H9 (cell line): ENCODE measurements at regions not wholly inside any gene's neighbourhood (a gene's known extent, or its start where the extent isn't known, plus 50 kb on each side); places are given as distances from the start of the nearest gene placed in this dataset.

Source experiments
- DNase-seq: peaks from one replicate; pipeline ENCODE4 v3.0.0-alpha.2; 2017
- H2AFZ ChIP-seq: one replicate; pipeline ENCODE4 v1.6.1; 2013; ENCODE audit warnings: mild to moderate bottlenecking, low read length, control low read depth, moderate library complexity
- H2AK5ac ChIP-seq: 2 replicates; pipeline ENCODE4 v1.6.1; 2013; ENCODE audit warnings: low read length, control low read depth, mixed read lengths; ENCODE audit not compliant: insufficient read length
- H2BK120ac ChIP-seq: one replicate; pipeline ENCODE4 v1.6.1; 2013; ENCODE audit warnings: low read depth, mild to moderate bottlenecking, low read length, control low read depth, inconsistent platforms; ENCODE audit not compliant: poor library complexity, severe bottlenecking
- H2BK12ac ChIP-seq: 2 replicates; pipeline ENCODE4 v1.6.1; 2013; ENCODE audit warnings: low read length, control low read depth, mixed read lengths, low read depth; ENCODE audit not compliant: insufficient read length
- H2BK15ac ChIP-seq: 2 replicates; pipeline ENCODE4 v1.6.1; 2013; ENCODE audit warnings: low read depth, low read length, control low read depth
- H2BK20ac ChIP-seq: one replicate; pipeline ENCODE4 v1.6.1; 2013; ENCODE audit warnings: low read depth, mild to moderate bottlenecking, low read length, control low read depth, inconsistent platforms; ENCODE audit not compliant: poor library complexity, severe bottlenecking
- H2BK5ac ChIP-seq: 2 replicates; pipeline ENCODE4 v1.6.1; 2013; ENCODE audit warnings: low read length, control low read depth, mixed read lengths; ENCODE audit not compliant: insufficient read length
- H3K14ac ChIP-seq: 2 replicates; pipeline ENCODE4 v1.6.1; 2013; ENCODE audit warnings: low read length, control low read depth; ENCODE audit not compliant: insufficient read depth
- H3K18ac ChIP-seq: 2 replicates; pipeline ENCODE4 v1.6.1; 2013; ENCODE audit warnings: low read depth, mild to moderate bottlenecking, mixed read lengths, low read length, control low read depth; ENCODE audit not compliant: insufficient read length
- H3K23ac ChIP-seq: 2 replicates; pipeline ENCODE4 v1.6.1; 2013; ENCODE audit warnings: low read length, control low read depth, mixed read lengths, low read depth; ENCODE audit not compliant: insufficient read length
- H3K23me2 ChIP-seq: 2 replicates; pipeline ENCODE4 v1.6.1; 2013; ENCODE audit warnings: low read depth, mild to moderate bottlenecking, mixed read lengths, low read length, control low read depth; ENCODE audit not compliant: insufficient read length, poor library complexity, severe bottlenecking
- H3K27ac ChIP-seq: 2 replicates; pipeline ENCODE4 v1.5.1; 2013; ENCODE audit warnings: low read length, control low read depth, mixed read lengths, low read depth; ENCODE audit not compliant: insufficient read length
- H3K27me3 ChIP-seq: 2 replicates; pipeline ENCODE4 v1.6.1; 2013; ENCODE audit warnings: low read length, control low read depth, inconsistent platforms; ENCODE audit not compliant: insufficient read depth
- H3K4ac ChIP-seq: 2 replicates; pipeline ENCODE4 v1.6.1; 2013; ENCODE audit warnings: low read depth, mild to moderate bottlenecking, control low read depth, inconsistent platforms, low read length, moderate library complexity
- H3K4me1 ChIP-seq: 2 replicates; pipeline ENCODE4 v1.6.1; 2013; ENCODE audit warnings: low read length, control low read depth, inconsistent platforms; ENCODE audit not compliant: insufficient read depth
- H3K4me2 ChIP-seq: 2 replicates; pipeline ENCODE4 v1.6.1; 2013; ENCODE audit warnings: low read length, control low read depth, mixed read lengths; ENCODE audit not compliant: insufficient read length, insufficient read depth
- H3K56ac ChIP-seq: 2 replicates; pipeline ENCODE4 v1.6.1; 2013; ENCODE audit warnings: low read depth, mild to moderate bottlenecking, mixed read lengths, low read length, control low read depth; ENCODE audit not compliant: insufficient read length
- H3K79me1 ChIP-seq: 2 replicates; pipeline ENCODE4 v1.6.1; 2013; ENCODE audit warnings: low read depth, mild to moderate bottlenecking, moderate library complexity, low read length, control low read depth, inconsistent platforms; ENCODE audit not compliant: insufficient read depth, poor library complexity, severe bottlenecking
- H3K79me2 ChIP-seq: 2 replicates; pipeline ENCODE4 v1.6.1; 2013; ENCODE audit warnings: low read length, control low read depth, inconsistent platforms; ENCODE audit not compliant: insufficient read depth
- H3K9ac ChIP-seq: 2 replicates; pipeline ENCODE4 v1.6.1; 2013; ENCODE audit warnings: low read length, control low read depth, mixed read lengths; ENCODE audit not compliant: insufficient read length; ENCODE audit errors: extremely low read depth
- H3K9me3 ChIP-seq: one replicate; pipeline ENCODE4 v1.6.1; 2013; ENCODE audit warnings: low read depth, low read length, inconsistent platforms; ENCODE audit not compliant: control insufficient read depth
- H3T11ph ChIP-seq: one replicate; pipeline ENCODE4 v1.6.1; 2013; ENCODE audit warnings: mild to moderate bottlenecking, low read length, control low read depth, inconsistent platforms
- H4K20me1 ChIP-seq: one replicate; pipeline ENCODE4 v1.6.1; 2013; ENCODE audit not compliant: control insufficient read depth, insufficient read length, insufficient read depth
- H4K5ac ChIP-seq: 2 replicates; pipeline ENCODE4 v1.6.1; 2013; ENCODE audit warnings: low read depth, mild to moderate bottlenecking, mixed read lengths, low read length, control low read depth; ENCODE audit not compliant: insufficient read length
- H4K8ac ChIP-seq: replicated peaks from 2 replicates; pipeline ENCODE4 v1.6.1; 2013; ENCODE audit warnings: low read length, control low read depth, mixed read lengths, low read depth; ENCODE audit not compliant: insufficient read length
- H4K91ac ChIP-seq: 2 replicates; pipeline ENCODE4 v1.6.1; 2013; ENCODE audit warnings: low read depth, mild to moderate bottlenecking, moderate library complexity, mixed read lengths, low read length, control low read depth; ENCODE audit not compliant: insufficient read length
- H3K27ac Mint-ChIP-seq, 3 experiments: 2 replicates in 2 of 3; 3 replicates in 1 of 3; pipeline ENCODE4 v1.8.0; 2020 to 2021; ENCODE audit warnings: mixed read lengths in 3 of 3, mild to moderate bottlenecking in 1 of 3, moderate library complexity in 1 of 3
- H3K27me3 Mint-ChIP-seq: 2 replicates; pipeline ENCODE4 v1.8.0; 2021; ENCODE audit warnings: low read depth, mild to moderate bottlenecking, moderate library complexity, mixed read lengths
- H3K36me3 Mint-ChIP-seq, 3 experiments: 2 replicates in 2 of 3; 3 replicates in 1 of 3; pipeline ENCODE4 v1.8.0; 2020 to 2021; ENCODE audit warnings: low read depth in 3 of 3, mixed read lengths in 3 of 3; ENCODE audit not compliant: insufficient read depth in 1 of 3
- H3K4me1 Mint-ChIP-seq, 2 experiments: 2 replicates each; pipeline ENCODE4 v1.8.0; 2020; ENCODE audit warnings: mixed read lengths in 2 of 2
- H3K4me3 Mint-ChIP-seq, 2 experiments: 2 replicates in 1 of 2; 3 replicates in 1 of 2; pipeline ENCODE4 v1.8.0; 2020 to 2021; ENCODE audit warnings: mild to moderate bottlenecking in 2 of 2, mixed read lengths in 2 of 2, moderate library complexity in 1 of 2
- H3K9me3 Mint-ChIP-seq, 2 experiments: 2 replicates in 1 of 2; 3 replicates in 1 of 2; pipeline ENCODE4 v1.8.0; 2020; ENCODE audit warnings: mild to moderate bottlenecking in 2 of 2, mixed read lengths in 2 of 2, moderate library complexity in 1 of 2
- WGBS: extraction: QIAGEN DNeasy Blood & Tissue Kit; methylation state at CpG from one replicate; pipeline ENCODE4 v1.1.7; 2013; ENCODE audit warnings: missing lambda C conversion rate, low lambda C conversion rate, mixed read lengths; ENCODE audit not compliant: insufficient read length; ENCODE audit errors: extremely low coverage; 5-methylcytosine and 5-hydroxymethylcytosine counted together
- TF ChIP-seq, protein P1 (sequence below): fragments of 200-600 bp; sonication (generic); conservative IDR thresholded peaks from 3 replicates; pipeline ENCODE4 v1.8.0; 2021; ENCODE audit warnings: antibody characterized with exemption, mild to moderate bottlenecking

DNA sequence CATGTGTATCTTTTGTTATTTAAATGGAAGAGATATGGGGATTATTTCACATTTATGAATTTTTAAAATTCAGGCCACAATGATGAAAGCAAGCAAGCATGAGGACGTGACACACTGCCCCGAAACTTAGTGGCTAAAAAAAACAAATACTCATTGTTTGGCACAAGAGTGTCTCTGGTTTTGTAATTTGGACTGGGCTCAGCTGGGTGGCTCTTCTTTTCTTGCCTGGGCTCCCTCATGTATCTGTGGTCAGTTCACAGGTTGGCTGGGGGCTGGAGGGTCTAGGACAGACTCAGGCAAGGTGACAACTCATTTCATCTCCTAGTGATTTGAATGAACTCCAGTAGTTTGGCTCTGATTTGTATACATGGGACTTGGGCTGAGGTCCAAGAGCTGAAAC lies 238.4 kb upstream of the PRKX start:
- H3K9me3 ChIP-seq: no peaks in the 10 kb centered on the region

More for the DNA sequence above, 238.4 kb upstream of the PRKX start:
- Histone ChIP-seq H2BK12ac (no peak overlapping the region), H3K9ac (no peak overlapping the region), H3K18ac (no peak overlapping the region), H3K27ac (no peak overlapping the region), H3K23me2 (no peaks in the 10 kb centered on the region), H3K56ac (no peak overlapping the region), H2BK5ac (no peak overlapping the region), H3T11ph (no peak overlapping the region), H3K4ac (no peak overlapping the region), H3K79me1 (no peaks in the 10 kb centered on the region), H3K27me3 (no peaks in the 10 kb centered on the region), H2AK5ac (no peak overlapping the region), H4K5ac (no peak overlapping the region), H2BK120ac (no peak overlapping the region), H2BK15ac (no peak overlapping the region), H4K91ac (no peak overlapping the region), H2AFZ (no peak overlapping the region), H3K14ac (no peak overlapping the region), H4K20me1 (no peaks in the 10 kb centered on the region), H3K79me2 (no peaks in the 10 kb centered on the region), H3K4me1 (no peaks in the 10 kb centered on the region), H4K8ac (no peak overlapping the region), H2BK20ac (no peak overlapping the region), H3K4me2 (no peak overlapping the region), H3K23ac (no peak overlapping the region)
- Mint-ChIP-seq H3K9me3 (peaks cover 10 to 12% of the 10 kb centered on the region in 2 experiments), H3K27ac (no peak overlapping the region), H3K27me3 (no peaks in the 10 kb centered on the region; the same call in 1 of the 2 replicates), H3K4me1 (no peaks in the 10 kb centered on the region), H3K4me3 (no peak overlapping the region), H3K36me3 (peaks cover 0 to 12% (median 0%) of the 10 kb centered on the region in 3 experiments; a peak in 5 of 7 replicates)
- no CpG with 5 or more reads among the region's 2 CpGs for WGBS
- TF ChIP-seq, protein P1, sequence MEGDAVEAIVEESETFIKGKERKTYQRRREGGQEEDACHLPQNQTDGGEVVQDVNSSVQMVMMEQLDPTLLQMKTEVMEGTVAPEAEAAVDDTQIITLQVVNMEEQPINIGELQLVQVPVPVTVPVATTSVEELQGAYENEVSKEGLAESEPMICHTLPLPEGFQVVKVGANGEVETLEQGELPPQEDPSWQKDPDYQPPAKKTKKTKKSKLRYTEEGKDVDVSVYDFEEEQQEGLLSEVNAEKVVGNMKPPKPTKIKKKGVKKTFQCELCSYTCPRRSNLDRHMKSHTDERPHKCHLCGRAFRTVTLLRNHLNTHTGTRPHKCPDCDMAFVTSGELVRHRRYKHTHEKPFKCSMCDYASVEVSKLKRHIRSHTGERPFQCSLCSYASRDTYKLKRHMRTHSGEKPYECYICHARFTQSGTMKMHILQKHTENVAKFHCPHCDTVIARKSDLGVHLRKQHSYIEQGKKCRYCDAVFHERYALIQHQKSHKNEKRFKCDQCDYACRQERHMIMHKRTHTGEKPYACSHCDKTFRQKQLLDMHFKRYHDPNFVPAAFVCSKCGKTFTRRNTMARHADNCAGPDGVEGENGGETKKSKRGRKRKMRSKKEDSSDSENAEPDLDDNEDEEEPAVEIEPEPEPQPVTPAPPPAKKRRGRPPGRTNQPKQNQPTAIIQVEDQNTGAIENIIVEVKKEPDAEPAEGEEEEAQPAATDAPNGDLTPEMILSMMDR: no peak
- no peak for DNase-seq
